Neural cell (in vitro differentiated cells): ENCODE measurements at regions not wholly inside any gene's neighbourhood (a gene's known extent, or its start where the extent isn't known, plus 50 kb on each side); places are given as distances from the start of the nearest gene placed in this dataset.

ENCODE experiments used
- H2AFZ ChIP-seq: fragments of 200-600, 300-800 bp; sonication (generic), shearing (Covaris generic); 2 replicates; pipeline ENCODE4 v1.6.0; 2014; ENCODE audit warnings: low read depth, mild to moderate bottlenecking, antibody characterized with exemption, low read length, moderate library complexity
- H3F3A ChIP-seq: fragments of 200-600 bp; shearing (Covaris generic); 2 replicates; pipeline ENCODE4 v1.6.1; 2016; ENCODE audit warnings: mild to moderate bottlenecking, moderate library complexity, mixed read lengths, antibody characterized with exemption, low read length; ENCODE audit not compliant: insufficient read depth, poor library complexity, severe bottlenecking
- H3K27ac ChIP-seq: fragments of 200-600, 300-800 bp; sonication (generic), shearing (Covaris generic); 2 replicates; pipeline ENCODE4 v1.5.1; 2014; ENCODE audit warnings: mild to moderate bottlenecking, low read length, moderate library complexity
- H3K27me3 ChIP-seq: fragments of 300-800, 200-600 bp; sonication (generic), shearing (Covaris generic); 2 replicates; pipeline ENCODE4 v1.6.0; 2014; ENCODE audit warnings: mild to moderate bottlenecking, low read depth, low read length, moderate library complexity; ENCODE audit not compliant: insufficient read depth
- H3K36me3 ChIP-seq: fragments of 300-800, 200-600 bp; sonication (generic), shearing (Covaris generic); 2 replicates; pipeline ENCODE4 v1.5.1; 2014; ENCODE audit warnings: mild to moderate bottlenecking, antibody characterized with exemption, low read length, moderate library complexity; ENCODE audit not compliant: insufficient read depth
- H3K4me2 ChIP-seq: fragments of 300-800, 200-600 bp; sonication (generic), shearing (Covaris generic); 2 replicates; pipeline ENCODE4 v1.6.0; 2014; ENCODE audit warnings: mild to moderate bottlenecking, low read length
- H3K4me3 ChIP-seq: fragments of 300-800, 200-600 bp; sonication (generic), shearing (Covaris generic); 2 replicates; pipeline ENCODE4 v1.5.1; 2014; ENCODE audit warnings: mild to moderate bottlenecking, low read length, moderate library complexity
- H3K79me2 ChIP-seq: fragments of 200-600 bp; shearing (Covaris generic); replicated peaks from 2 replicates; pipeline ENCODE4 v1.6.0; 2014; ENCODE audit warnings: mild to moderate bottlenecking, low read length, moderate library complexity; ENCODE audit not compliant: insufficient read depth
- H3K9ac ChIP-seq: fragments of 300-800, 200-600 bp; sonication (generic), shearing (Covaris generic); 2 replicates; pipeline ENCODE4 v1.6.1; 2016; ENCODE audit warnings: mild to moderate bottlenecking, low read length, mixed read lengths
- H3K9me2 ChIP-seq: fragments of 200-600 bp; shearing (Covaris generic); 2 replicates; pipeline ENCODE4 v1.6.1; 2016; ENCODE audit warnings: mild to moderate bottlenecking, low read length, mixed read lengths; ENCODE audit not compliant: insufficient read depth
- H3K9me3 ChIP-seq: fragments of 200-600, 300-800 bp; sonication (generic), shearing (Covaris generic); 2 replicates; pipeline ENCODE4 v1.6.1; 2016; ENCODE audit warnings: mild to moderate bottlenecking, mixed run types, low read length, moderate library complexity, mixed read lengths
- H4K20me1 ChIP-seq: fragments of 200-600 bp; shearing (Covaris generic); 2 replicates; pipeline ENCODE4 v1.6.1; 2016; ENCODE audit warnings: mild to moderate bottlenecking, mixed run types; ENCODE audit not compliant: insufficient read depth
- EP300 ChIP-seq: fragments of 450-650 bp; conservative IDR thresholded peaks from 2 replicates; pipeline ENCODE4 v1.6.1; 2014; ENCODE audit warnings: antibody characterized with exemption, mild to moderate bottlenecking, moderate library complexity; ENCODE audit not compliant: poor library complexity, severe bottlenecking
- EZH2 ChIP-seq: fragments of 200-600, 300-800 bp; shearing (Covaris generic), sonication (generic); IDR thresholded peaks from 2 replicates; pipeline ENCODE4 v1.6.1; 2014; ENCODE audit warnings: antibody characterized with exemption, low read length, borderline replicate concordance, mild to moderate bottlenecking; ENCODE audit not compliant: insufficient read depth, poor library complexity, severe bottlenecking
- MXI1 ChIP-seq: fragments of 450-650 bp; conservative IDR thresholded peaks from 2 replicates; pipeline ENCODE4 v1.6.1; 2014; ENCODE audit warnings: antibody characterized with exemption, mild to moderate bottlenecking; ENCODE audit not compliant: poor library complexity, severe bottlenecking
- POLR2AphosphoS5 ChIP-seq: IDR thresholded peaks from 2 replicates; pipeline ENCODE4 v1.6.1; 2012
- RAD21 ChIP-seq: fragments of 450-650 bp; conservative IDR thresholded peaks from 2 replicates; pipeline ENCODE4 v1.6.1; 2014; ENCODE audit warnings: antibody characterized with exemption, mild to moderate bottlenecking, moderate library complexity
- SMC3 ChIP-seq: fragments of 450-650 bp; conservative IDR thresholded peaks from 2 replicates; pipeline ENCODE4 v1.6.1; 2014; ENCODE audit warnings: antibody characterized with exemption, mild to moderate bottlenecking, moderate library complexity; ENCODE audit not compliant: poor library complexity
- TAF1 ChIP-seq: IDR thresholded peaks from 2 replicates; pipeline ENCODE4 v1.6.1; 2012; ENCODE audit warnings: low read depth
- TF ChIP-seq, protein P1 (sequence below): IDR thresholded peaks from 2 replicates; pipeline ENCODE4 v1.6.1; 2012; ENCODE audit warnings: borderline replicate concordance
- TF ChIP-seq, protein P2 (sequence below): fragments of 450-650 bp; IDR thresholded peaks from 2 replicates; pipeline ENCODE4 v1.5.1; 2014; ENCODE audit warnings: antibody characterized with exemption, mild to moderate bottlenecking, moderate library complexity; ENCODE audit not compliant: poor library complexity, severe bottlenecking

GRCh38 chr2:457792-458424 is 170.0 kb upstream of the ALKAL2 start:
- TF ChIP-seq, protein P1, sequence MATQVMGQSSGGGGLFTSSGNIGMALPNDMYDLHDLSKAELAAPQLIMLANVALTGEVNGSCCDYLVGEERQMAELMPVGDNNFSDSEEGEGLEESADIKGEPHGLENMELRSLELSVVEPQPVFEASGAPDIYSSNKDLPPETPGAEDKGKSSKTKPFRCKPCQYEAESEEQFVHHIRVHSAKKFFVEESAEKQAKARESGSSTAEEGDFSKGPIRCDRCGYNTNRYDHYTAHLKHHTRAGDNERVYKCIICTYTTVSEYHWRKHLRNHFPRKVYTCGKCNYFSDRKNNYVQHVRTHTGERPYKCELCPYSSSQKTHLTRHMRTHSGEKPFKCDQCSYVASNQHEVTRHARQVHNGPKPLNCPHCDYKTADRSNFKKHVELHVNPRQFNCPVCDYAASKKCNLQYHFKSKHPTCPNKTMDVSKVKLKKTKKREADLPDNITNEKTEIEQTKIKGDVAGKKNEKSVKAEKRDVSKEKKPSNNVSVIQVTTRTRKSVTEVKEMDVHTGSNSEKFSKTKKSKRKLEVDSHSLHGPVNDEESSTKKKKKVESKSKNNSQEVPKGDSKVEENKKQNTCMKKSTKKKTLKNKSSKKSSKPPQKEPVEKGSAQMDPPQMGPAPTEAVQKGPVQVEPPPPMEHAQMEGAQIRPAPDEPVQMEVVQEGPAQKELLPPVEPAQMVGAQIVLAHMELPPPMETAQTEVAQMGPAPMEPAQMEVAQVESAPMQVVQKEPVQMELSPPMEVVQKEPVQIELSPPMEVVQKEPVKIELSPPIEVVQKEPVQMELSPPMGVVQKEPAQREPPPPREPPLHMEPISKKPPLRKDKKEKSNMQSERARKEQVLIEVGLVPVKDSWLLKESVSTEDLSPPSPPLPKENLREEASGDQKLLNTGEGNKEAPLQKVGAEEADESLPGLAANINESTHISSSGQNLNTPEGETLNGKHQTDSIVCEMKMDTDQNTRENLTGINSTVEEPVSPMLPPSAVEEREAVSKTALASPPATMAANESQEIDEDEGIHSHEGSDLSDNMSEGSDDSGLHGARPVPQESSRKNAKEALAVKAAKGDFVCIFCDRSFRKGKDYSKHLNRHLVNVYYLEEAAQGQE: no peak
- TF ChIP-seq POLR2AphosphoS5: no peak
- no peak for TF ChIP-seq RAD21
- TF ChIP-seq EP300: no peak
- TF ChIP-seq MXI1: no peak
- TF ChIP-seq SMC3: no peak
- no peak for TF ChIP-seq EZH2
- TF ChIP-seq, protein P2, sequence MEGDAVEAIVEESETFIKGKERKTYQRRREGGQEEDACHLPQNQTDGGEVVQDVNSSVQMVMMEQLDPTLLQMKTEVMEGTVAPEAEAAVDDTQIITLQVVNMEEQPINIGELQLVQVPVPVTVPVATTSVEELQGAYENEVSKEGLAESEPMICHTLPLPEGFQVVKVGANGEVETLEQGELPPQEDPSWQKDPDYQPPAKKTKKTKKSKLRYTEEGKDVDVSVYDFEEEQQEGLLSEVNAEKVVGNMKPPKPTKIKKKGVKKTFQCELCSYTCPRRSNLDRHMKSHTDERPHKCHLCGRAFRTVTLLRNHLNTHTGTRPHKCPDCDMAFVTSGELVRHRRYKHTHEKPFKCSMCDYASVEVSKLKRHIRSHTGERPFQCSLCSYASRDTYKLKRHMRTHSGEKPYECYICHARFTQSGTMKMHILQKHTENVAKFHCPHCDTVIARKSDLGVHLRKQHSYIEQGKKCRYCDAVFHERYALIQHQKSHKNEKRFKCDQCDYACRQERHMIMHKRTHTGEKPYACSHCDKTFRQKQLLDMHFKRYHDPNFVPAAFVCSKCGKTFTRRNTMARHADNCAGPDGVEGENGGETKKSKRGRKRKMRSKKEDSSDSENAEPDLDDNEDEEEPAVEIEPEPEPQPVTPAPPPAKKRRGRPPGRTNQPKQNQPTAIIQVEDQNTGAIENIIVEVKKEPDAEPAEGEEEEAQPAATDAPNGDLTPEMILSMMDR: no peak
- no peaks in the 10 kb centered on the region for H3K36me3 ChIP-seq
- no peaks in the 10 kb centered on the region for H3K9me2 ChIP-seq
- no peak overlapping the region for H3K9ac ChIP-seq
- no peaks in the 10 kb centered on the region for H3K9me3 ChIP-seq
- H3K4me3 ChIP-seq: no peak overlapping the region
- H3F3A ChIP-seq: no peaks in the 10 kb centered on the region
- no peaks in the 10 kb centered on the region for H3K79me2 ChIP-seq
- no peak overlapping the region for H2AFZ ChIP-seq
- H3K27me3 ChIP-seq: no peaks in the 10 kb centered on the region
- no peaks in the 10 kb centered on the region for H4K20me1 ChIP-seq
- no peak overlapping the region for H3K27ac ChIP-seq
- H3K4me2 ChIP-seq: no peak overlapping the region

DNA sequence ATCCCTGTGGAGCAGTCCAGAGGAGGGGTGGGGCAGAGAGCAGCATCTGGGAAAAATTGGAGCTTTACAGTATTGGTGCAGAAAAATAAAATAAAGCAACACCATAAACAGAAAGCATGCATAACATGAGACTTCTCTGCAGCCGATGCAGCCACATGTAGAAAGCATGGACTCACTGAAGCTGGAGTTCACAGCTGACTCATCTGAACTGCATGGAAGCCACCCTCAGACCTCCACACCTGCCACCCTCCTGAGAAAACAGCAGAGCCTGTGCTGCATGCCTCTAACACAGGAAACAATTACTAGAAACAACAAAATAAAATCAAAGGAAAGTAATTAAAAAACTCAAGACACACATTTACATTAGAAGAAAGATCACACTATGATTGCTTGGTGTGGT is 169.4 kb upstream of the ALKAL2 start:
- Histone ChIP-seq H3F3A (no peaks in the 10 kb centered on the region), H4K20me1 (no peaks in the 10 kb centered on the region), H3K4me3 (no peak overlapping the region), H3K9me2 (no peaks in the 10 kb centered on the region), H3K9ac (no peak overlapping the region), H3K4me2 (no peak overlapping the region), H3K9me3 (no peaks in the 10 kb centered on the region), H3K27me3 (no peaks in the 10 kb centered on the region), H3K36me3 (no peaks in the 10 kb centered on the region), H2AFZ (no peak overlapping the region), H3K27ac (no peak overlapping the region), H3K79me2 (no peaks in the 10 kb centered on the region)
- TF ChIP-seq EZH2: no peak
- TF ChIP-seq TAF1: no peak
- TF ChIP-seq RAD21: no peak
- TF ChIP-seq, protein P2: no peak
- no peak for TF ChIP-seq MXI1
- TF ChIP-seq, protein P1: no peak
- no peak for TF ChIP-seq POLR2AphosphoS5
- TF ChIP-seq EP300: no peak
- no peak for TF ChIP-seq SMC3
